GM18502 (cell line): ENCODE measurements at regions not wholly inside any gene's neighbourhood (a gene's known extent, or its start where the extent isn't known, plus 50 kb on each side); places are given as distances from the start of the nearest gene placed in this dataset.

Experiments used
- ATAC-seq: cut with Tn5 transposase; IDR thresholded peaks from one replicate; pipeline ENCODE4 v1.9.1; 2021; ENCODE audit warnings: mild to moderate bottlenecking; ENCODE audit not compliant: unreplicated experiment, poor library complexity

DNA sequence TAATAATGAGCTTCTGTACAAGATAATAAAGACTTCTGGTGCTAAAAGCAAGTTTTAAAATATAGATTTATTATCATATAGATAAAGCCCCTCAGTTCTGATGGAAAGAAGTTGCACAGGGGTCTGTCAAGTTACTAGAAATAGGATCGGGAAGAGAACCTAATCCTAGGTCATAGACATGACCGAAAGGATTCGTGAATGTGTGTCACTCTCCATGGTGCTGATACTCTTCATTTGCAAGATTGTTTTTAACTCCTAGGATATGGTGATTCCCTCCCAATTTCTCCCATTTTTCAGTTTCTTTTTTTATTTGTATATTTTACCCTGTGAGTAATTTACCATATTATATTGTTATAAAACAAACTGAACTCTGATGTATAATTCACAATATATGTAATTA is 58.9 kb upstream of the CTNNA2 start:
- no peak for ATAC-seq

- no peak for ATAC-seq
Measured at GRCh38 chr2:79452651-79453050, 60.2 kb upstream of the CTNNA2 start.

DNA sequence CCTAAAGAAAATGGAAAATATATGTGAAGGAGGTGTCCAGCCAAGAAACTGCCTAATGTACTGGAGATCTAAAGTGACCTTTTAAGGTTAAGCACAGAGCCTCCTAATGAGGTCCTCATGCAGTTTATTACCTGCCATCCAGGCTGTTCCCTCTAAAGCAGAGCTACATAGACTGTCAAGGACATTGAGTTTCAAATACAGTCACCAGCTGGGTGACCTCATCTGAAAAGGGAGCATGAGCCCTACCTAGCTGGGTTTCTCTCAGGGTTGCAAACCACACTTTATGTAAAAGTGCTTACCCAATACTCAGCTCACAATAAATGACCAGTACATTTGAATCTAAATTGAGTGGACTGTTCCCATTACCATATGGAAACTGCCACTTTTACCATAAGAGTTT is 65.4 kb upstream of the CTNNA2 start:
- ATAC-seq: no peak

GRCh38 chr2:79446313-79446712 is 66.5 kb upstream of the CTNNA2 start:
- no peak for ATAC-seq

- no peak for ATAC-seq
Measured at GRCh38 chr2:79437433-79438267, 75.2 kb upstream of the CTNNA2 start.

DNA sequence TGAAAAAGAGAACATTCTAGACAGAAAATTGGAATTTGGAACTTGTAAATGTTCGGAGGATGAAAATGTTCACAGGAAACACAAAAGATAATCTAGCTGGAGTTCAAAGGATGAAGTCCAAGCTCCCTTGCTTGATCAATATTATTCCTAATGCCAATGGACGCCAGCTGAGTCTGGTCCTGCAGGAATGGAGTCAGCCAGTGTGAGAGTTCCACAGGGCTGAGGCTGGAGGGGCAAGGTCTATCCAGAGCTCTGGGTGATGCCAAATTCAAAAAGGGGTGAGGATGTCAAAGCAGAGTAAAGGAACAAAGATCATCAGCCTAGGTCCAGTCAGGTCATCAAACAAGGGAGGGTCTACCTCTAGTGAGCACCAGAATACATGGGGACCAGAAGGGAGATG is 78.5 kb upstream of the CTNNA2 start:
- ATAC-seq: no peak

GRCh38 chr2:79432731-79433146 is 80.1 kb upstream of the CTNNA2 start:
- no peak for ATAC-seq

DNA sequence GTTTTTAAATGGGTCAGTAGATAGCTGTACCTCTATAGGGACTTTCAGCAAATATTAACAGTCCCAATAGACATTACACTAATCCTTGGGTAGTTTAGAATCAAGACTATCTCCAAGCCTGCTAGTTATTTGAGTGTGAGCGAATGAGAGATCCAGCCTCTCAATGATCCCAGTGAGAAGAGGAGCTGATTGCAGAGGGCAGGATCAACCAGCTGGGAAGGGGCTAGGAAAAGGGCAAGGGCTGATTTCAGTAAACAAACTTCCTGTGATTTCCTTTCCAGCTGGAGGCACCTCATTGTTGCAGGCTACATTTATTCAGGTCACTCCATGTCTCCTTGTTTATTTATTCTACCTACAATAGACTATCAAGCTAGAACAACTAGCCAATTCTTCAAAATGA is 84.1 kb upstream of the CTNNA2 start:
- ATAC-seq: no peak

DNA sequence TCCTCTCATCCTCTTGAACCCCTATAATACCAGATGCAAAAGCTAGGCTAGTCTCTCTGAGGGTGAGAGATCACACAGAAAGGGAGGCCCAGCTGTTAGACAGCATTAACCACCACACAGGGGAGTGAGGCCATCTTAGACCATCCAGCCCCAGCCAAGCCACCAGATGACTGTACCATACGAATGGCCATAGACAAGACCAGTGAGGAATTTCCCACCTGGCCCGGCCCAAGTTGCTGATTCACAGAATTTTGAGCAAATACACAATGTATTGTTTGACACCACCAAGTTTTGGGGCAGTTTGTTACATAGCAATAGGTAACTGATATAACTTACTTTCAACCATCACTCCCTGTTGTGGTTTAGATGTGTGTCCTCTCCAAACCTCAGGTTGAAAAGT is 98.2 kb upstream of the CTNNA2 start:
- ATAC-seq: no peak

DNA sequence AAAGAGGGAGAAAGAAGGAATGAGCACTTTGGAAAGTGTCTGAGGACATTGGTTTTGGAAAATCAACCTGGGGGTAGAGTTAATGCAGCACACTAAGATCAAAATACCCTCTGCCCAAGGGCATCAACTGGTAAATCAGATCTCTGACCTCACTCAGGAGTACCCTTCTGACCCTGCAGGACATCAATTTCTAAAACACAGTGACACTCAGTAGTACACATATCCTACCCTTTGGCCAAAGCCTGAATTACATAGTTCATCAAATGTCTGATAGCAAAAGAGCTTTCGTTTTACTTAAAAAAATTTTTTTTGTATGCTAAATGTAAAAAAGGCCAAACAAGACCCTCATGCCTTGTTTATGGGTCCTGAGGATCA is 118.4 kb upstream of the CTNNA2 start:
- ATAC-seq: no peak

DNA sequence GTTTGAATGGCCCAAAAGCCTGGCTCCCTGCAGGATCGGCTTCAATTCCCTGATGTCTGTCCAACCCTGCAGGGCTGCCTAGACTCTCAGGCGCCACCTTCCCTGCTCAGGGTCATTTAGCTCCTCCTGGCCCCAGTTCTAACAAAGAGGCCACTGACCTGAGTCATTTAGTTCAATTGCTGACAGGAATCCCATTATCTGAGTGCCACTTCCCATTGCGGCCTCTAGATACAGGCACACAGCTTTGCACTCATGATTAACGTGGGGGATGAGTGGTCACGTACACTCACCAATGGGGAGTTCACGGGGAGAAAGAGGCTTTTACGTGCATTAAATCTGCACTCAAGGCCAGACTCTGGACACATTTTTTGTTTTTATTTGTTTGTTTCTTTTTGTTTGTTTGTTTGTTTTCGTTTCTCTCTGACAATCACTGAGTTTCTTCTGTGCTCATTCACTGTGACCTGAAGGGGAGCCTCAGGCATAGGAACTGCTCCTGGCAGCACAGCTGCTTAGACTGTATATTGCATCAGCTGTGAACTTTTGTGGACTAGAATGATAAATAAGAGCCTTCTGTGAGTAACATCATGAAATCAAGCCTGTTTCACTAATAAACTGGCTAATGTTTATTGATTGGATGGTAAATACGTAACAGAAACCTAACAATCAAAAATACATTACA is 118.9 kb upstream of the CTNNA2 start:
- ATAC-seq: no peak

GRCh38 chr2:79393107-79393685 is 119.7 kb upstream of the CTNNA2 start:
- no peak for ATAC-seq

GRCh38 chr2:79389481-79389880 is 123.4 kb upstream of the CTNNA2 start:
- ATAC-seq: no peak

DNA sequence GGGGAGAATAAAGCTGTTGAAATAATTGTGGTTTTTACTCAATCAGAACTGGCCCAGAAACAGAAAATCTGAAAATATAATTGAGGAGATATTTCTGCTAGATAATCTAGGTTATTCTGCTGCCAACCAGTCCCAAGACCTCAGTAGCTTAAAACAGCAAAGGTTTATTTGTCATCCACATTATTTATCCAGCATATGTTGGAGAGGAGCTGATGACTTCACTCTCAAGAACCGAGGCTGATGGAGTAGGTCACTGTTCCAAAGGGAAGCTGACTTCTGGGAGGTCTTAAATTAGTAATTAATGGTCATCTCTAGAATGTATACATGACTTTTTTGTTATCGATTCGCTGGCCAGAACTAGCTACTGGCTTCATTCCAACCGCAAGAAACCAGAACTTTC is 124.8 kb upstream of the CTNNA2 start:
- ATAC-seq: no peak

DNA sequence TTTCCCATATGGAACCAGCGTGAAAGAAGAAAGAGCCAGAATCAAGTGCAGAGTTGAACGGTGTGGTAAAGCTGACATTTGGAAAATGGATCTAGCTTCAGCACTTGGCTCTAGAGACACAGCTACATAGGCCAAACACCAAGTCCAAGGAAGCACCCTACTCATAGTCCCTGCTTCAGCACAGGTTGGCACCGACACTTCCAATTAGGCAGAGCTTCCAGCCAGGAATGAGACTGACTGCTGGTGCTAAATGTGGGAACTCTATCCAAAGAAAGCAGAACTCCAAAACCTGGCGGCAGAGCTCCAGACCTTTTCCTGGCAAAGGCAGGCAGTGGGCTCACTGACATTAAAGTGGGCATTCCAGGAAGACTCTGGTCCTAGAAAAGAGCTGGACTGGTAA is 125.4 kb upstream of the CTNNA2 start:
- no peak for ATAC-seq

DNA sequence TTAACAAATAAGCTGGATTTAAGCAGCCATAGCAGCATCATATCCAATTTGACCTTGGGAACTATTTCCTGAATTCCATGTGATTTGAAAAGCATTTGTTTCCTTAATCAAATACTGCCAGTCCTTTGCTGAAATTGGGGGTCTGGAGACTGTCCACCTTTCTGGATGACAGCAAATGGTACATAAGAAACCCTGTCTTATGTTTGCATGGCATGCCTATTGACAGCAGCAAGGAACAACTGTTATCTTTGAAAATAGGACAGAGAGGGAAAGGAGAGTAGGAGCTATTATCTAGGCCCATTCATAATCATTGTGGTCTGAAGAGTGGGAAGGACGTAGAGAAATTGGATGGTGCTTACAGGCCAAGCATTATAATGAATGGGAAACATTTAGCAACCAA is 129.2 kb upstream of the CTNNA2 start:
- ATAC-seq: no peak

- no peak for ATAC-seq
Measured at GRCh38 chr2:79375817-79376216, 137.0 kb upstream of the CTNNA2 start.

GRCh38 chr2:79373358-79374130 is 139.3 kb upstream of the CTNNA2 start:
- no peak for ATAC-seq

DNA sequence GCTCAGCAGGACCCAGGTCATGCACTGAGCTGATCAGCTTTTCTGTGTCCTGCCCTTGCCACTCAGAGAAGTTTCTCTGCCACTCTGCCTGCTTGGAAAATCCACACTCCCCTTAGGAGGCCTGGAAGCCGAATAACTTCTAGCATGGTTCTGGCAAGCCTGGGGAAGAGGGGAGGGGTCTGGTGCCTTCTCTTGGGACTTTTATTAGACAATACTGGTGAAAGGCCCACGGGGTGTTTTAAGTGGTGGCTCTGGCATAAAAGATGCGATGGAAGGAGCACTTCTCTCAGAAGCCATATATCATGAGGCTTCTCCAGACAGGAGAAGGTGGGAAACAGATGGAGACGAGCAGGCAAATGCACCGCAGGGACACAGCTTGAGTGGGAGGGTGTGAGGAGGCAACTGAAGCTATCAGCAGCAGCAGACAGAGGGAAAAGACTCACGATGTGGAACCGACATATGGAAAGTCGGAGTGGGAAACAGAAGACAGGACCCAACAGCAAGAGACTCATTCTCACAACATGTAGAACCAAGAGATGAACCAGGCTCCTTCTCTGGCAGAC is 141.8 kb upstream of the CTNNA2 start:
- no peak for ATAC-seq

GRCh38 chr2:79369127-79369526 is 143.7 kb upstream of the CTNNA2 start:
- ATAC-seq: no peak
